Type B pancreatic cell (in vitro differentiated cells): ENCODE measurements at regions not wholly inside any gene's neighbourhood (a gene's known extent, or its start where the extent isn't known, plus 50 kb on each side); places are given as distances from the start of the nearest gene placed in this dataset.

Source experiments
- DNase-seq: peaks from one replicate; pipeline ENCODE4 v3.0.0; 2021; ENCODE audit warnings: mixed read lengths; ENCODE audit not compliant: unreplicated experiment; ENCODE audit errors: extremely low spot score
- H3K27ac Mint-ChIP-seq: 2 replicates; pipeline ENCODE4 v1.8.0; 2021; ENCODE audit warnings: mild to moderate bottlenecking, mixed read lengths
- H3K27me3 Mint-ChIP-seq: 2 replicates; pipeline ENCODE4 v1.8.0; 2021; ENCODE audit warnings: mixed read lengths
- H3K36me3 Mint-ChIP-seq: 2 replicates; pipeline ENCODE4 v1.8.0; 2021; ENCODE audit warnings: mixed read lengths
- H3K4me1 Mint-ChIP-seq: one replicate; pipeline ENCODE4 v1.8.0; 2021; ENCODE audit warnings: mixed read lengths; ENCODE audit not compliant: unreplicated experiment
- H3K4me3 Mint-ChIP-seq: 2 replicates; pipeline ENCODE4 v1.8.0; 2021; ENCODE audit warnings: mild to moderate bottlenecking, mixed read lengths
- H3K9me3 Mint-ChIP-seq: 2 replicates; pipeline ENCODE4 v1.8.0; 2021; ENCODE audit warnings: mixed read lengths
- TF ChIP-seq, protein P1 (sequence below): fragments of 200-600 bp; sonication (generic); conservative IDR thresholded peaks from 2 replicates; pipeline ENCODE4 v1.5.0; 2021; ENCODE audit warnings: antibody characterized with exemption, mild to moderate bottlenecking

GRCh38 chr2:142778289-142778688 lies 99.2 kb upstream of the KYNU start:
- Mint-ChIP-seq H3K36me3 (no peaks in the 10 kb centered on the region), H3K4me1 (no peaks in the 10 kb centered on the region), H3K27ac (no peak overlapping the region), H3K4me3 (no peak overlapping the region), H3K27me3 (no peaks in the 10 kb centered on the region), H3K9me3 (peaks cover 13% of the 10 kb centered on the region)
- TF ChIP-seq, protein P1, sequence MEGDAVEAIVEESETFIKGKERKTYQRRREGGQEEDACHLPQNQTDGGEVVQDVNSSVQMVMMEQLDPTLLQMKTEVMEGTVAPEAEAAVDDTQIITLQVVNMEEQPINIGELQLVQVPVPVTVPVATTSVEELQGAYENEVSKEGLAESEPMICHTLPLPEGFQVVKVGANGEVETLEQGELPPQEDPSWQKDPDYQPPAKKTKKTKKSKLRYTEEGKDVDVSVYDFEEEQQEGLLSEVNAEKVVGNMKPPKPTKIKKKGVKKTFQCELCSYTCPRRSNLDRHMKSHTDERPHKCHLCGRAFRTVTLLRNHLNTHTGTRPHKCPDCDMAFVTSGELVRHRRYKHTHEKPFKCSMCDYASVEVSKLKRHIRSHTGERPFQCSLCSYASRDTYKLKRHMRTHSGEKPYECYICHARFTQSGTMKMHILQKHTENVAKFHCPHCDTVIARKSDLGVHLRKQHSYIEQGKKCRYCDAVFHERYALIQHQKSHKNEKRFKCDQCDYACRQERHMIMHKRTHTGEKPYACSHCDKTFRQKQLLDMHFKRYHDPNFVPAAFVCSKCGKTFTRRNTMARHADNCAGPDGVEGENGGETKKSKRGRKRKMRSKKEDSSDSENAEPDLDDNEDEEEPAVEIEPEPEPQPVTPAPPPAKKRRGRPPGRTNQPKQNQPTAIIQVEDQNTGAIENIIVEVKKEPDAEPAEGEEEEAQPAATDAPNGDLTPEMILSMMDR, result no peak
- no peak for DNase-seq

- Mint-ChIP-seq H3K27me3 (no peaks in the 10 kb centered on the region), H3K36me3 (no peaks in the 10 kb centered on the region), H3K27ac (no peak overlapping the region), H3K4me1 (no peaks in the 10 kb centered on the region), H3K9me3 (peaks cover 13% of the 10 kb centered on the region), H3K4me3 (no peak overlapping the region)
- no peak for DNase-seq
- TF ChIP-seq, protein P1, result no peak
These were observed 99.7 kb upstream of the KYNU start for GRCh38 chr2:142777742-142778141.

DNA sequence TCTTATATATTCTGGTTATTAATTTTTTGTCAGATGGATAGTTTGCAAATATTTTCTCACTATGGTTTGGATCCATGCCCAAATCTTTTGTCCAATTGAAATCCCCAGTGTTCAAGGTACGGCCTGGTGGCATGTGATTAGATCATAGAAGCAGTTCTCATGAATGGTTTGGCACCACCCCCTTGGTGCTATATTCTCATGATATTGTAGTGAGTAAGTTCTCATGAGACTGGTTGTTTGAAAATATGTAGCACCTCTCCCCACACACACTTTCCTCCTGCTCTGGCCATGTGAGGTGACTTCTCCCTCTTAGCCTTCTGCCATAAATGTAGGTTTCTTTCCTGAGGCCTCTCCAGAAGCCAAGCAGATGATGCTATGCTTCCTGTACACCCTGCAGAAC lies 107.7 kb upstream of the KYNU start:
- H3K4me3 Mint-ChIP-seq, result no peak overlapping the region
- H3K36me3 Mint-ChIP-seq, result no peaks in the 10 kb centered on the region
- no peak overlapping the region for H3K27ac Mint-ChIP-seq
- DNase-seq, result no peak
- no peaks in the 10 kb centered on the region for H3K4me1 Mint-ChIP-seq
- TF ChIP-seq, protein P1, result no peak
- H3K9me3 Mint-ChIP-seq, result peaks cover 21% of the 10 kb centered on the region
- H3K27me3 Mint-ChIP-seq, result no peaks in the 10 kb centered on the region

DNA sequence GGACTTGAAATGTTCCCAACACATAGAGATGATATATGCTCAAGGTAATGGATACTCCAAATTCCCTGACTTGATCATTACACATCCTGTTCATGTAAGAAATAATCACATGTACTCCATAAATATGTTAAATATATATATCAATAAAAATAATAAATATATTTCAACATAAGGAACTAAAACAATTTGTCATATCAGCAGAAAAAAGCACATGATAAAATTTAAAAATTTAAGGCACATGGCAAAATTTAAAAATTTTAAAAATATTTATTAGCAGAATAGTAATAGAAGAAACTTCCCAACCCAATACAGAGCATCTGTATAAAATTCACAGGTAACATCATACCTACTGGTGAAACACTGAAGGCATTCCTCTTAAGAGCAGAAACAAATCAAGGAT lies 109.6 kb upstream of the KYNU start:
- H3K27ac Mint-ChIP-seq, result no peak overlapping the region
- H3K4me3 Mint-ChIP-seq, result no peak overlapping the region
- peaks cover 14% of the 10 kb centered on the region for H3K9me3 Mint-ChIP-seq
- DNase-seq, result no peak
- H3K36me3 Mint-ChIP-seq, result no peaks in the 10 kb centered on the region
- TF ChIP-seq, protein P1, result no peak
- H3K4me1 Mint-ChIP-seq, result no peaks in the 10 kb centered on the region
- no peaks in the 10 kb centered on the region for H3K27me3 Mint-ChIP-seq

- Mint-ChIP-seq H3K27ac (no peak overlapping the region), H3K36me3 (no peaks in the 10 kb centered on the region), H3K27me3 (no peaks in the 10 kb centered on the region), H3K9me3 (no peaks in the 10 kb centered on the region), H3K4me1 (no peaks in the 10 kb centered on the region), H3K4me3 (no peak overlapping the region)
- TF ChIP-seq, protein P1, result no peak
- DNase-seq, result no peak
These were observed 118.5 kb upstream of the KYNU start for GRCh38 chr2:142758973-142759372.

DNA sequence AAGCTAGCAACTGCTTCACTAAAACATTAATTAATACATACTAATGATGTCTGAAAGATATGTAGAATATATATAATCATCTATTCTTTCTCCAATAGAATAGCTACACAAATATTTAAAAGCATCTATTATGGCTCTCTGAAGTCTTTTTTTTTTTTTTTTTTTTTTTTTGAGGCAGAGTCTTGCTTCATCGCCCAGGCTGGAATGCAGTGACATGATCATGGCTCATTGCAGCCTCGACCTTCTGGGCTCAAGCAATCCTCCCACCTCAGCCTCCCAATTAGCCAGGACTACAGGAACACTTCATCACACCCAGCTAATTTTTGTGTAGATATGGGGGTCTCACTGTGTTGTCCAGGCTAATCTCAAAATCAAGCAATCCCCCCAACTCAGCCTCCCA lies 120.4 kb upstream of the KYNU start:
- H3K27me3 Mint-ChIP-seq, result no peaks in the 10 kb centered on the region
- no peaks in the 10 kb centered on the region for H3K9me3 Mint-ChIP-seq
- no peak for DNase-seq
- TF ChIP-seq, protein P1, result no peak
- no peaks in the 10 kb centered on the region for H3K4me1 Mint-ChIP-seq
- no peak overlapping the region for H3K4me3 Mint-ChIP-seq
- H3K27ac Mint-ChIP-seq, result no peak overlapping the region
- H3K36me3 Mint-ChIP-seq, result no peaks in the 10 kb centered on the region
